GM19455 (cell line): ENCODE measurements at regions not wholly inside any gene's neighbourhood (a gene's known extent, or its start where the extent isn't known, plus 50 kb on each side); places are given as distances from the start of the nearest gene placed in this dataset.
A peak's percentile ranks its signal among the peaks of the same experiment; 100 is the strongest.
"Not testable (repeated sequence)": the region's sequence is repeated elsewhere in the genome, so short reads cannot be mapped to it uniquely, and the experiment has no call there.

Source experiments
- ATAC-seq: cut with Tn5 transposase; IDR thresholded peaks from one replicate; pipeline ENCODE4 v1.9.1; 2021; ENCODE audit not compliant: unreplicated experiment

DNA sequence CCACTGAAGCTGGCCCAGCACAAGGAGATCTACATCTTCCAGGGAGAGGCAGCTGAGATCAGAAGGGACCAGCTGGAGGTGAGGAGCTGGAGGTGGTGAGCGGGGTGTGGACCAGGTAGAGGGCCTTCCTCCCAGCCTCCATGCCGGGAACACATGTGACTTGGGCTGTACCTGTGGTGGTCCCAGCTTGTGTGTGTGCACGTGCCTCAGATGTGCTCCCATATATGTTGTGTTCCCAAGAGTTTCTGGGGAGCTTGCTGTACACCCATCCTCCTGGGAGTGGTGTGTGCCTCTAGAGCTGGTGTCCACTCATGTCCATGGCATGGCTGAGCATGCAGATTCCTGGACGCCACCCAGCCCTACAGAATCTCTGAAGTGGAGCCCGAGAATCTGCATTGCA lies 183.7 kb upstream of the AKAP13 start:
- not testable (repeated sequence) for ATAC-seq

DNA sequence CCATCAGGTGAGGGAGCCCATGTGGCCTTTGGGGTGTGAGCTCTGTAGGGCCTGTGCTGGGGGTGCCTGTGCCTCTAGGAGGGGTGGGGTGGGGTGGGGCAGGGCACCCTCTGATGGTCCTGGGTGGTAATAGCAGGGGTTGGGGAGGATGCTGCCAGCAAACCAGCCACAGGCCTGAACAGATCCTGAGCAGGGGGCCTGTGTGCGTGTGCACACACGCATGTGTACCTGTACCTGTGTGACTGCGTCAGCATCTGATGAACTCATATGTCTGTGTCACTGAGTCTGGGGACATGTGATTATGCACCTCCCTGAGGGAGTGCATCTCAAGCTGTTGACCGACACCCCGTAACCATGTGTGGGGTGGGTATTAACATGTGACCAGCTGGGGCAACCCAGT lies 182.8 kb upstream of the AKAP13 start:
- not testable (repeated sequence) for ATAC-seq

DNA sequence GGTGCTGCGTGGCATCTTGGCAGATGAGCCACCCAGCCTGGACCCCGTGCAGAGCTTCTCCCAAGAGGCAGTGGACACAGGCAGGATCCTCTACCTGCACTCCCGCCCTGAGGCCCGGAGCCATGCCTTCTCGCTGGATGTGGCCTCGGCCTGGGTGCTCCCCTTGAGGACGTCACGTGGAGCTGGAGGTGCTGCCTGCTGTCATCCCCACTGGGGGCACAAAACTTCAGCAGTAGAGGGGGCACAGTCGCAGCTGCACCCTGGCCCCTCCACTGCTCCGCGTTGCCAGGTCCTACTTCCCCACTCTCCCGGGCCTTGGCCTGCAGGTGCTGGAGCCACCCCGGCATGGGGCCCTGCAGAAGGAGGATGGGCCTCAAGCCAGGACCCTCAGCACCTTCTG lies 182.0 kb upstream of the AKAP13 start:
- ATAC-seq, result not testable (repeated sequence)

DNA sequence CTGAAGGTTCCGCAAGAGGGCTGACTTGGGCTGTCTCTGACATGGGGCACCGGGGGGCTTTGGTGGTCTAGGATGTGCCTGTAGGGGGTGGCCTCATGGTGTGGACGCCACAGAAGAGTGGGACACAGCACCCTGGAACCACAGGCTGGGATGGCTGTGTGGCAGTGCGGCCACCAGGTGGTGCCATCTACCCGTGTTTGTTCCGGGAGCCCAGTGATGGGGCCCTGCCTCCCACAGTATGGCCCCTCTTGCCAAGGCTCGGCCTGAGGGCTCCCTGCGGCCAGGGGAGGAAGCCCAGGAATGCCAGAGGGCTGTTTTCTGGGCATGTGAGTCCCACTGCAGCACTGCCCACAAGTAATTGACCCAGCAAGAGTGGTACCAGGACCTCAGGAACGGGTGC lies 180.2 kb upstream of the AKAP13 start:
- ATAC-seq, result peak; percentile 94

- not testable (repeated sequence) for ATAC-seq
Observed at GRCh38 chr15:85201118-85201793, 179.1 kb upstream of the AKAP13 start.

DNA sequence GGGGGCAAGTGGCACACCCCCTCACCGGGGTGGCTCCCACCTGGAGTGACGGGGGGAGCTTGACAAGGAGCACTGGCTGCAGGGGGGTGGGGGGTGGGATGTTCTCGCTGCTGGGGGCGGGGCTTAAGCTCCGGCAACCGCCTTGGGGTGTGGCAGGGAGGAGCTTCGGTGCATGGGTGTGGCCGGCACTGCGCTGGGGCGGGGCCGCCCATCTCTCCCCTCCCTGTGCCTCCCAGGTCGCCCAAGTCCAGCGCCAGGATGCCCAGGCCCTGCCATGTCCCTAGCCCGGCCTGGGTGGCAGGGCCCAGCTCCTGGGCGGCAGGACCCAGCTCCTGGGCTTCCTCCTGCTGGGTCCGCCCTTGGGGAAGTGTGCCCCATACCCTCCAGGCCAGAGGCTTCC lies 175.9 kb upstream of the AKAP13 start:
- not testable (repeated sequence) for ATAC-seq

GRCh38 chr15:85233791-85234325 lies 146.5 kb upstream of the AKAP13 start:
- not testable (repeated sequence) for ATAC-seq

DNA sequence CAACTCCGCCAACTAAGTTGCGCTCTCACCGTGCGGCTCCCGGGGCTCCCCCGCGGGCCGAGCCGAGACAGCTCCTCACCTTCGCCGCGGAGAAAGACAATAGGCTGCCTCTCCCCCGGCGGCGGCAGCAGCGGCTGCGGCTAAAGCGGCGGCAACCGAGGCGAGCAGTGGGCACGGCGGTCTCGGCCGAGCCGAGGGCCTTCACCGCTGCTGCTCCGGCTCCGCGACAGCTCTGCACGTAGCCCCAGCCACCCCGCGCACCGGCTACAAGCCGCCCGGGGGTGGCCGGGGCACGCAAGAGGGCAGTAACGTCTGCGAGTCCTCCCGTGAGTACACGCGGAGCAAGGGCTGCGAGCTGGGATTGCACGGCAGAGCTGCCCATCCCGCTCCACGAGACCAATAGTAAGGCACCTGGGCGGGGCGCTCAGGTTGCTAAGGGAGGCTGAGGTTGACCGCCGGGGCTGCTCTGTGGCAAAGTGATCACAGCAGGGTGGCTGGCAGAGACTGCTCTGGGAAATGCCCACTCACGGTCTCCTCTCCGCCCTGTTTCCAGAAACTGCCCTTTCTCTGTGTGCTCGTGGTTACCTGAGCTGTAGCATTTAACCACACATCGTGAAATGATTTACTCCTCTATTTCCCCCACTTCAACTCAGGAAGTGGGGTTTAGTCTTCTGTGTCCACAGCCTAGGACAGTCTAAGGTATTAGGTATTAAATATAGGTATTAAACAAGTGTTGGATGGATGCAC lies 145.8 kb upstream of the AKAP13 start:
- ATAC-seq, result not testable (repeated sequence)

DNA sequence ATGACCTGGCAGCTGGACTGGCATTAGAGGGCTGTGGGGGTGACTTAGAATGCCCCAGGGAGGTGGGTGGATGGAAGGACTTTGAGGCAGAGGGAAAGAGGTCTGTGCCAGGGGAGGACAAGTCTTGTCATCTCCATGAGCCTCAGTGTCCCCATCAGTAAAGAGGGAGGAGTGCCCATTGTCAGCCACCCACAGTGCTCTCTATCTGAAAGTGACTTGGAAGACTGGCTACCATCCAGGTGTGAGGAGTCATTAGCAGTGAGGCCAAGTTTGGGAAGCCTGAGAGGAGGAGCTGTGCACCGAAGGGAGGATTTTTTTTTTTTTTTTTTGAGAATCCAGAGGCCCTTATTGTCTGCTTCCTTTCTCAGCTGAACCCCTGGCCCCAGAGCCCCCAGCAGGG lies 136.3 kb upstream of the AKAP13 start:
- not testable (repeated sequence) for ATAC-seq

GRCh38 chr15:85250938-85251542 lies 129.4 kb upstream of the AKAP13 start:
- not testable (repeated sequence) for ATAC-seq

GRCh38 chr15:85253196-85253915 lies 127.0 kb upstream of the AKAP13 start:
- peak; percentile 67 for ATAC-seq

DNA sequence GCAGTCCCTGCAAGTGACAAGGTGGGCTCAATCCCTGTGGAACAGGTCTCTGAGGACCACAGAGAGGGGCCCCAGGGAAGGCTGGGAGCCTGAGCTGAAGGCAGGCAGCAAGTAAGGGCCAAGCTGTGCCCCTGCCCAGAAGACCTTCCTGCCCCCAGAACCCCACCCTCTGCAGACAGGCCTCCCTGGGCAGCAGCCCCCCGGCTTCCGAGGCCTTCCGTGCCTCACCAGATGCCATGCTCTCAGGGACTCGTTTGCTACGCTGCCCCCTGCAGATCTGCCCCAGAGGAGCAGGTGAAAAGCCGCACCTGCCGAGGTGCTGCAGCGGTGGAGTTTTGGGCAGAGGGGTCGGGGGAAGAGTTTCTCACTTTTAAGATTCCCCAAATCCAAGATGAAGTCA lies 125.4 kb upstream of the AKAP13 start:
- not testable (repeated sequence) for ATAC-seq

DNA sequence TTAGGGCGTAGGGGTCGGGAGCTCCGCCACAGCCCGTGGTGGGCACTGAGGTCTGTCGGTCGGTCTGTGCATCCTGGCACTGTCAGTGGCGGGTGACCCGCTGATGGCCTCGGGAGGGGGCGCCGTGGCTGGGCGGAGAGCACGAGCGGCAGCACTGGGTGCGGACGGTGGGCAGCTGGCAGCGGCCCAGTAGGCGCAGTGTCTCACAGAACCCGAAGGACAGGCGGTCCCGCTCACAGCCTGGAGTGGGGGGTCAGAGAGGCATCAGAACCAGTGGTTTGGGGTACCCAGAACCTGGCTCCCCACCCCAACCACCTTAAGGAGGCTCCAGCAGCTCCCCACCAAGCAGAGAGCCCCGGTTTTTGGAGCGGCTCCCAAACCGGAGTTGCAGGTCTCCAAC lies 124.9 kb upstream of the AKAP13 start:
- not testable (repeated sequence) for ATAC-seq

- not testable (repeated sequence) for ATAC-seq
Observed at GRCh38 chr15:85256009-85256997, 124.1 kb upstream of the AKAP13 start.

DNA sequence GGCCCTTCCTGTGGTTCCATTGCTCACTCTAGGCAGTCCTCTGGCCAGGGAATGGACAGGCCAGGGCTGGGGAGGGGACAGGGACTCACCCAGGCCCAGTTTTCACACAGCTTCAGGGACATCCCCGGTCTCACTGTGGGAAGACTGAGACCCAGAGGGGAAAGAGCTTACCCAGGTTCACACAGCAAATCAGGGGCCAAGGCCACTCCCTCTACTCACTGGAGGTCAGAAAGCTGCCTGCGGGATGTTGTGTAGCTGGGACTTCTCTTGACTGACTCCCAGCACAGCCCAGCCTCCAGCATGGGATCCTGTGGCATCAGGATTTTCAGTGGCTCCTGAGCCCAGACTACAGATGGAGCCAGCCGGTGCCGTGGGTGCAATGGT lies 122.3 kb upstream of the AKAP13 start:
- ATAC-seq, result not testable (repeated sequence)

DNA sequence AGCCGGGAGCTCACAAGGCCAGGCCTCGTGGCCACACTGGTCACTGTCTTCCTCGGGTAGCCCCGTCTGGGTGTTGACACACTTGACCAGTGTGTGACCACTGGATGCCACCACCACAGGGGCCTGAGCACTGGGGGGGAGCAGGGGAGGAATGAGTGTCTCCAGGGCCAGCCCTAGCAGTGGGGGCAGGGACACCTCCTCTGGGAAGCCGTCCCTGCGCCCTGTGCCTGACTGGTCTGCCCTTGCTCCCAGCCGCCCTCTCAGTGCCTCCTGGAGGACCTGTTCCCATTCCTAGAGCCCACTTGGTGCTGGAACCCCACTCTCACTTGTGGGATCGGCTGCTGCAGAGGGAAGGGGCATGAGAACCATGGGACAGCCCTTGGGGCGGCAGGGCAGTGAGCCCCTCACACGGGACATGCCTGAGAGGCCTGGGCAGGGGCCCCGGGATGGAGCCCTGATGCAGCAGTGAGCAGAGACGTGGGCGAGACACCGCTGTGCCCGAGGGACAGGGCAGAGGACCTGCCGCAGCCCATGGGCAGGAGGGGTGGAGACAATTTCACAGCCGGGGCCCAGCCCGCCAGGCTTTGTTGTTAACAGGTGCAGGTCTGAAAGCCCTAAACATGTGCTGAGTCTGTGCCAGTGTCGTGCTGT lies 121.7 kb upstream of the AKAP13 start:
- not testable (repeated sequence) for ATAC-seq

DNA sequence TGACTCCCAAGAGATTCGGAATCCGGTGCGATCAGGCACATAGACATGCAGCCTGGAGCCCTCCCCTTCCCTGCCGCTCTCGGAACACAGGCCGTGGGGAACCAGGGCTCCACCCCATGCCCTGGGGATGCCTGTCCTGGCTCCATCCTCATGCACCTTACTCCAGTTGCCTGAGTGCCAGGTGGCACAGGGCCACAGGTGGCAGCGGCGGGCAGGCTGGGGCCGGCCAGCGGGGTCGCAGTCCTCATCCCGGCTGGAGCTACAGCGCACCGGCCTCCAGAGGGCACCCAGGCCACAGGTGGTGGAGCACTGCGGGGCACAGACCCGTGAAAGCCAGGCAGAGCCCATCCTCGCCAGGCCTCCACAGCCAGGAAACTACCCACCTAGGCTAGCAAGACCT lies 119.9 kb upstream of the AKAP13 start:
- not testable (repeated sequence) for ATAC-seq

- not testable (repeated sequence) for ATAC-seq
Observed at GRCh38 chr15:85262461-85263055, 117.8 kb upstream of the AKAP13 start.
